ENCODE measurements at regions not wholly inside any gene's neighbourhood (a gene's known extent, or its start where the extent isn't known, plus 50 kb on each side); places are given as distances from the start of the nearest gene placed in this dataset.
A peak's percentile ranks its signal among the peaks of the same experiment; 100 is the strongest.

DNA sequence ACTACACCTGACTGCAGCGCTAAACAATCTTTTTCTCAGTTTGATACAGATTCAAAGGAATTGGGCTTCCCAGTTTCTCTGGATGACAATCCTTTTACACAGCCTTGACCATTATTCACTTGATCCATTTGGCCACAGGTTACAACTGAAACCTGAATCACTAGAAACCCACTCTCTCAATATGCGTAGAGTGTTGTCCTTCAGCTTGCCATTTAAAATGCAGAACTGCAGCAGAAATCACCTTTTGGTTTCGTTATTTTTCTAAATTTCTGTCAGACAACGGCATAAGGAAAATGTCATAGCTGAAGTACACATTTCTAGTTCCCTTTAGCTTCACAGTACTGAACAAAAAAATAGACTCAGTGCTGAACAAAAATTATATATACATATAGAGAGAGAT is 255.8 kb upstream of the TENM3 start:
- no peak for TF ChIP-seq EZH2phosphoT487 (IDR thresholded peaks at IDR 0.05; ENCODE audit: low read length)
- TF ChIP-seq EZH2 (optimal IDR thresholded peaks at IDR 0.05; ENCODE audit: low read depth, low read length) = no peak

GRCh38 chr4:181989071-181989470 is 254.1 kb upstream of the TENM3 start:
- Histone ChIP-seq H3K9ac (ENCODE audit: low read length) (no peak overlapping the region), H3K4me2 (ENCODE audit: low read depth, low read length) (no peak overlapping the region), H3K9me2 (replicated peaks; ENCODE audit: insufficient read depth, low read length) (no peaks in the 10 kb centered on the region), H3K4me1 (ENCODE audit: low read length) (no peaks in the 10 kb centered on the region), H3K27ac (ENCODE audit: low read length) (no peak overlapping the region), H3F3A (ENCODE audit: insufficient read depth, low read length) (no peaks in the 10 kb centered on the region), H3K36me3 (replicated peaks; ENCODE audit: insufficient read depth, low read length) (no peaks in the 10 kb centered on the region), H3K79me2 (ENCODE audit: low read length) (no peaks in the 10 kb centered on the region), H3K9me3 (replicated peaks; ENCODE audit: insufficient read depth, low read length) (no peaks in the 10 kb centered on the region), H3K4me3 (ENCODE audit: low read length) (no peak overlapping the region), H2AFZ (ENCODE audit: low read length) (no peak overlapping the region), H3K27me3 (replicated peaks; ENCODE audit: insufficient read depth, low read length) (no peaks in the 10 kb centered on the region), H4K20me1 (ENCODE audit: insufficient read depth, low read length) (no peaks in the 10 kb centered on the region)
- TF ChIP-seq EZH2phosphoT487 (IDR thresholded peaks at IDR 0.05; ENCODE audit: low read length) (no peak), EZH2 (optimal IDR thresholded peaks at IDR 0.05; ENCODE audit: low read depth, low read length) (no peak)
- TF ChIP-seq, protein P1, sequence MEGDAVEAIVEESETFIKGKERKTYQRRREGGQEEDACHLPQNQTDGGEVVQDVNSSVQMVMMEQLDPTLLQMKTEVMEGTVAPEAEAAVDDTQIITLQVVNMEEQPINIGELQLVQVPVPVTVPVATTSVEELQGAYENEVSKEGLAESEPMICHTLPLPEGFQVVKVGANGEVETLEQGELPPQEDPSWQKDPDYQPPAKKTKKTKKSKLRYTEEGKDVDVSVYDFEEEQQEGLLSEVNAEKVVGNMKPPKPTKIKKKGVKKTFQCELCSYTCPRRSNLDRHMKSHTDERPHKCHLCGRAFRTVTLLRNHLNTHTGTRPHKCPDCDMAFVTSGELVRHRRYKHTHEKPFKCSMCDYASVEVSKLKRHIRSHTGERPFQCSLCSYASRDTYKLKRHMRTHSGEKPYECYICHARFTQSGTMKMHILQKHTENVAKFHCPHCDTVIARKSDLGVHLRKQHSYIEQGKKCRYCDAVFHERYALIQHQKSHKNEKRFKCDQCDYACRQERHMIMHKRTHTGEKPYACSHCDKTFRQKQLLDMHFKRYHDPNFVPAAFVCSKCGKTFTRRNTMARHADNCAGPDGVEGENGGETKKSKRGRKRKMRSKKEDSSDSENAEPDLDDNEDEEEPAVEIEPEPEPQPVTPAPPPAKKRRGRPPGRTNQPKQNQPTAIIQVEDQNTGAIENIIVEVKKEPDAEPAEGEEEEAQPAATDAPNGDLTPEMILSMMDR (IDR thresholded peaks at IDR 0.05; ENCODE audit: low read length) = no peak
- no peak for DNase-seq

More for the DNA sequence above, 255.8 kb upstream of the TENM3 start:
- DNase-seq = no peak
- no peak overlapping the region for H3K4me3 ChIP-seq (ENCODE audit: low read length)
- H3K9ac ChIP-seq (ENCODE audit: low read length) = no peak overlapping the region
- peak overlapping the region; percentile 6; the same call in 1 of the 2 replicates for H3K4me2 ChIP-seq (ENCODE audit: low read depth, low read length)
- H3K27ac ChIP-seq (ENCODE audit: low read length) = no peak overlapping the region
- H3K27me3 ChIP-seq (replicated peaks; ENCODE audit: insufficient read depth, low read length) = no peaks in the 10 kb centered on the region
- H3K4me1 ChIP-seq (ENCODE audit: low read length) = no peaks in the 10 kb centered on the region
- no peaks in the 10 kb centered on the region for H3K9me2 ChIP-seq (replicated peaks; ENCODE audit: insufficient read depth, low read length)
- no peak overlapping the region for H2AFZ ChIP-seq (ENCODE audit: low read length)
- no peaks in the 10 kb centered on the region for H3K79me2 ChIP-seq (ENCODE audit: low read length)
- H3F3A ChIP-seq (ENCODE audit: insufficient read depth, low read length) = no peaks in the 10 kb centered on the region
- H3K36me3 ChIP-seq (replicated peaks; ENCODE audit: insufficient read depth, low read length) = no peaks in the 10 kb centered on the region
- H3K9me3 ChIP-seq (replicated peaks; ENCODE audit: insufficient read depth, low read length) = no peaks in the 10 kb centered on the region
- H4K20me1 ChIP-seq (ENCODE audit: insufficient read depth, low read length) = no peaks in the 10 kb centered on the region

DNA sequence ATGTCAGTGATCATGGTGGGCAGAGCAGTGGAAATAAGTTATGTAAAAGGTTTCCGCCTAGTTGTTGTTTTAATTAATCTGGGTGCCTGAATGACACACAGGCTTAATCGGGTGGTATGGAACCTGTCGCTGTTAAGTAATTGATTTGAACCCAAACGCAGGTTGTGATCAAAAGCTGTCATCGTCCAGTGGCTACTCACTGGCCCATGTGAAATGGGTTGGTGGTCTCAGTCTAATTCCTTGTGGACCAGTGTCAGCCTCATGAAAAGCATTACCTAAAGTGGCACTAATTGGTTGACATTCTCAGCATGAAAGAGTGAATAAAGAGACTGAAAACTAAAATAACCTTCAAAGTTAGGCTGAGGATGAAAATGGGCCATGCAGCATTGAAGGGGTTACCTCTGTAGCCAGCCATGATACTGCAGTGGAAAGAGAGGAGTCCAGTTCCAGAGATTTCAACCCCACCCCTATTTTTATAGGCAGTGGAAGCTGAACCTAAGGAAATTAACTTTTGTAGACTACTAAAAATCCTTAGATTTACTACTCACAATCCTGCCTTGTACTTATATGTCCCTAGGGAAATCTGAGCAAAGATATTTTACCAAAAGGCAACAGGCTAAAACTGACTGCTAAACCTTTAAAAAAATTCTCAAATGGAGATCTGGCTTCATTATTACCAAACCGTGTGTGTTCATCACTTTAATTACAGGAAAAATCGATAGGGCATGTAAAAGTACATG is 251.7 kb upstream of the TENM3 start:
- H4K20me1 ChIP-seq (ENCODE audit: insufficient read depth, low read length) = no peaks in the 10 kb centered on the region
- H3K4me1 ChIP-seq (ENCODE audit: low read length) = no peaks in the 10 kb centered on the region
- DNase-seq = no peak
- no peaks in the 10 kb centered on the region for H3K79me2 ChIP-seq (ENCODE audit: low read length)
- H3K9ac ChIP-seq (ENCODE audit: low read length) = no peak overlapping the region
- no peak overlapping the region for H3K4me3 ChIP-seq (ENCODE audit: low read length)
- H3K36me3 ChIP-seq (replicated peaks; ENCODE audit: insufficient read depth, low read length) = no peaks in the 10 kb centered on the region
- no peaks in the 10 kb centered on the region for H3F3A ChIP-seq (ENCODE audit: insufficient read depth, low read length)
- TF ChIP-seq EZH2phosphoT487 (IDR thresholded peaks at IDR 0.05; ENCODE audit: low read length) = no peak
- TF ChIP-seq, protein P1 (IDR thresholded peaks at IDR 0.05; ENCODE audit: low read length) = no peak
- TF ChIP-seq EZH2 (optimal IDR thresholded peaks at IDR 0.05; ENCODE audit: low read depth, low read length) = no peak
- no peak overlapping the region for H2AFZ ChIP-seq (ENCODE audit: low read length)
- H3K9me3 ChIP-seq (replicated peaks; ENCODE audit: insufficient read depth, low read length) = no peaks in the 10 kb centered on the region
- H3K27me3 ChIP-seq (replicated peaks; ENCODE audit: insufficient read depth, low read length) = no peaks in the 10 kb centered on the region
- H3K4me2 ChIP-seq (ENCODE audit: low read depth, low read length) = no peak overlapping the region
- H3K27ac ChIP-seq (ENCODE audit: low read length) = no peak overlapping the region
- H3K9me2 ChIP-seq (replicated peaks; ENCODE audit: insufficient read depth, low read length) = no peaks in the 10 kb centered on the region

Measured in MM.1S (cell line).